Endothelial cell (in vitro differentiated cells): ENCODE measurements at regions not wholly inside any gene's neighbourhood (a gene's known extent, or its start where the extent isn't known, plus 50 kb on each side); places are given as distances from the start of the nearest gene placed in this dataset.

Experiments
- DNase-seq: peaks from one replicate; pipeline ENCODE4 v3.0.0; 2021; ENCODE audit warnings: low spot score
- H3K27ac Mint-ChIP-seq: one replicate; pipeline ENCODE4 v1.8.0; 2021; ENCODE audit warnings: mixed read lengths, inconsistent platforms; ENCODE audit not compliant: unreplicated experiment
- H3K27me3 Mint-ChIP-seq: one replicate; pipeline ENCODE4 v1.8.0; 2021; ENCODE audit warnings: mild to moderate bottlenecking, moderate library complexity, mixed read lengths, inconsistent platforms; ENCODE audit not compliant: unreplicated experiment
- H3K36me3 Mint-ChIP-seq: one replicate; pipeline ENCODE4 v1.8.0; 2021; ENCODE audit warnings: mild to moderate bottlenecking, low read depth, mixed read lengths, inconsistent platforms; ENCODE audit not compliant: unreplicated experiment
- H3K4me1 Mint-ChIP-seq: one replicate; pipeline ENCODE4 v1.8.0; 2021; ENCODE audit warnings: mild to moderate bottlenecking, mixed read lengths, inconsistent platforms; ENCODE audit not compliant: unreplicated experiment
- H3K4me3 Mint-ChIP-seq: one replicate; pipeline ENCODE4 v1.8.0; 2021; ENCODE audit warnings: mild to moderate bottlenecking, mixed read lengths, inconsistent platforms; ENCODE audit not compliant: unreplicated experiment
- H3K9me3 Mint-ChIP-seq: one replicate; pipeline ENCODE4 v1.8.0; 2021; ENCODE audit warnings: mixed read lengths, inconsistent platforms; ENCODE audit not compliant: unreplicated experiment
- CTCF ChIP-seq: fragments of 200-600 bp; sonication (generic); IDR thresholded peaks from one replicate; pipeline ENCODE4 v1.5.0; 2021; ENCODE audit warnings: antibody characterized with exemption; ENCODE audit not compliant: unreplicated experiment

GRCh38 chr9:8158574-8158973, 359.0 kb upstream of the DMAC1 start:
- Mint-ChIP-seq H3K4me3 (no peak overlapping the region), H3K27ac (no peak overlapping the region)

GRCh38 chr9:8157683-8158324, 358.2 kb upstream of the DMAC1 start:
- no peak for DNase-seq
- H3K36me3 Mint-ChIP-seq: no peaks in the 10 kb centered on the region
- no peaks in the 10 kb centered on the region for H3K27me3 Mint-ChIP-seq
- TF ChIP-seq CTCF: no peak
- no peak overlapping the region for H3K27ac Mint-ChIP-seq
- no peaks in the 10 kb centered on the region for H3K9me3 Mint-ChIP-seq
- no peak overlapping the region for H3K4me3 Mint-ChIP-seq
- H3K4me1 Mint-ChIP-seq: peaks cover 2% of the 10 kb centered on the region

More at GRCh38 chr9:8158574-8158973, 359.0 kb upstream of the DMAC1 start:
- Mint-ChIP-seq H3K9me3 (no peaks in the 10 kb centered on the region), H3K4me1 (peaks cover 2% of the 10 kb centered on the region), H3K27me3 (no peaks in the 10 kb centered on the region), H3K36me3 (no peaks in the 10 kb centered on the region)
- no peak for TF ChIP-seq CTCF
- no peak for DNase-seq

GRCh38 chr9:8156346-8156745, 356.8 kb upstream of the DMAC1 start:
- Mint-ChIP-seq H3K9me3 (no peaks in the 10 kb centered on the region), H3K4me3 (no peak overlapping the region), H3K36me3 (no peaks in the 10 kb centered on the region), H3K4me1 (peaks cover 2% of the 10 kb centered on the region), H3K27ac (no peak overlapping the region), H3K27me3 (no peaks in the 10 kb centered on the region)
- no peak for TF ChIP-seq CTCF
- no peak for DNase-seq

GRCh38 chr9:8155706-8156105, 356.1 kb upstream of the DMAC1 start:
- peaks cover 2% of the 10 kb centered on the region for H3K4me1 Mint-ChIP-seq
- DNase-seq: no peak
- H3K9me3 Mint-ChIP-seq: no peaks in the 10 kb centered on the region
- no peak overlapping the region for H3K4me3 Mint-ChIP-seq
- no peak overlapping the region for H3K27ac Mint-ChIP-seq
- no peak for TF ChIP-seq CTCF
- H3K36me3 Mint-ChIP-seq: no peaks in the 10 kb centered on the region
- H3K27me3 Mint-ChIP-seq: no peaks in the 10 kb centered on the region

- Mint-ChIP-seq H3K27ac (no peak overlapping the region), H3K4me3 (no peak overlapping the region), H3K27me3 (no peaks in the 10 kb centered on the region), H3K4me1 (no peaks in the 10 kb centered on the region), H3K36me3 (no peaks in the 10 kb centered on the region), H3K9me3 (no peaks in the 10 kb centered on the region)
- DNase-seq: no peak
- no peak for TF ChIP-seq CTCF
These were observed 344.1 kb upstream of the DMAC1 start for GRCh38 chr9:8143677-8144076.
